Right hindlimb (tissue), 1 donor: ENCODE measurements at regions not wholly inside any gene's neighbourhood (a gene's known extent, or its start where the extent isn't known, plus 50 kb on each side); places are given as distances from the start of the nearest gene placed in this dataset.
"Not testable (repeated sequence)": the region's sequence is repeated elsewhere in the genome, so short reads cannot be mapped to it uniquely, and the experiment has no call there.

Experiments used
- DNase-seq: peaks from one replicate; pipeline ENCODE4 v3.0.0-alpha.2; 2018

DNA sequence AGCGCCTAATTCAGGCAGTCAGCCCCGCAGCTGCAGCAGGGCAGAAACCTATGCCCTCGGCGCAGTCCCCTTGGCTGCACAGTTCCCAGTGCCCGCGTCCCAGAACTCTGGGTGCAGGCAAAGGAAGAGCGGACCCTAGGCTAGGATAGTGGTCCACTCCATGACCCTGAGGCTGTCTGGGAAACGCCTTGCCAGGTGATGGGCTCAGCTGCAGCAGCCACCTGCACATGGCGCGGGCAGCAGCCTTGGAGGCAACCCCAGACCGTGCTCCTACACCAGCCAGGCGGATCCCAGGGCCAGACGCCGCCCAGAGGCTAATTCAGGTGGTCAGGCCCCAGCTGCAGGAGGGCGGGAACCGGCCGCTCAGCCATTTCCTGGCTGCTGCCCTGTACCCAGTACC is 83.0 kb downstream of the POTEC start:
- not testable (repeated sequence) for DNase-seq

DNA sequence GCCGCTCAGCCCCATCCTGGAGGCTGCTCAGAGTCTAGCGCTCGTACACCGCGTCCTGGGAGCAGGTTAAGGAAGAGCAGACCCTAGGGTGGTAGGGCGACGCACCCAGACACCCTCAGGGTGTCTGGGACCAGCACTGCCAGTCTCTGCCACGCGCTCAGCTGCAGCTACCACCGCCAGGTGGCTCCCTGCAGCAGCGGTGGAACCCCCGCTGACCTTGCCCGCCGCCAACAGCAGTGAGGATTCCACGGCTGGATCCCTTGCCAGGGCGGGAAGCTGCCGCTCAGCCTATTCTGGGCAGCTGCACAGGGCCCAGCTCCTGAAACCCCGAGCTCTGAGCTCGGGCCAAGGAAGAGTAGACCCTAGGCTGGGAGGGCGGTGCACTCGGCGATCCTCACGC is 83.6 kb downstream of the POTEC start:
- DNase-seq, result not testable (repeated sequence)

GRCh38 chr18:14458009-14458945 is 85.1 kb downstream of the POTEC start:
- DNase-seq, result not testable (repeated sequence)

DNA sequence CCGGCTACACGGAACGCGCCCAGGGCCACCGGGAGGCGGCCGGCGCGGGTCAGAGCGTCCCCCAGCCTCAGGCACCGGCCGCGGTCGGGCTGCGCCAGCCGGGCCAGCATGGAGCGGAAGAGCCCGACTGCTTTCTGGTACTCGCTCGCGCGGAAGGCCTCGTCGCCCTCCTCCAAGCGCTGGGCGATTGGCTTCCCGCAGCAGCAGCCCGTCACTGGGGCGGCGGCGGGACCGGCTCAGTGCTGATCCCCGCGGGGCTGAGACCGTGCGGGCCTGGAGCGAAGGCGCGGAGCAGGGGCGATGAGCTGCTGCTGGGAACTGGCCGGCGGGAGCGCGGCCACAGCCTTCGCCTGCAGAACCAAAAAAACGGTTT is 92.8 kb downstream of the POTEC start:
- peak; percentile 20 for DNase-seq

- DNase-seq, result peak; percentile 25
Measured at GRCh38 chr18:14449995-14450636, 93.3 kb downstream of the POTEC start.

GRCh38 chr18:14449062-14449461 is 94.3 kb downstream of the POTEC start:
- DNase-seq, result not testable (repeated sequence)

DNA sequence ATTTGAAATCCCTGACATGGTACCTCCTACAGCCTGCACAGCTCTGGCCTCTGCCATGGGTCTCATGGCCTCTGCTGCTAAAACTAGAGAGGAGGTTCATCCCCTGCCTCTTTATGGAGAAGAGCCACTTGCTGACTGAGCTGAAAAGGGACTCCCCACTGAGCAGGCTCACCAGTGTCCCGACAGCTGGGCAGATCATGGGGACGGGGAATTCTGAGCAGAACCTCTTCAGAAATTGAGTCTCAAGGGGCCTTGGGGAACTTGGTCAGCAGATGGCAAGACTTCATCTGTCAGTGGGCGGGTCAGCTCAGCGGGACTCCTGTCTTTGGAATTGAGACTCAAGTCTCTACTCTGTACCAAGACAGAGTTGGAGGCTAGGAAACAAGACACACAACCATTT is 95.7 kb downstream of the POTEC start:
- not testable (repeated sequence) for DNase-seq

DNA sequence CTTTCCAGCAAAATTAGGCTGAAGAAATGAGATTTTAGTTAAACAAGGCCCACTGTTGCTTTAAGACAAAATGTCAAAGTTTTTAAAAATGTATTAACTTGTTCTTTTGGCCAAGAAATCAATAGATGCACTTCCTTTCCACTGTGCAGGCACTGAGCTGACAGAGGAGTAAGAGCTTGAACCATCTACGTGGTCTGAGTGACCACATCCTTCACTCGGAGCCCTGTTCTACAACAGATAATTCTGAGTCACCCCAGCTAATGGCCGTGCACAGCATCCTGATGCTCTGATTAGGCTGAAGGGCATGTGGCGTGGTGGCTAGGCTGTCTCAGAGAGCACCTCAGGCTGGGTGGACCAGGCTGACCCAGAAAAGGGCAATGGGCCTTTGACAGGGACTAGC is 107.9 kb downstream of the POTEC start:
- not testable (repeated sequence) for DNase-seq

DNA sequence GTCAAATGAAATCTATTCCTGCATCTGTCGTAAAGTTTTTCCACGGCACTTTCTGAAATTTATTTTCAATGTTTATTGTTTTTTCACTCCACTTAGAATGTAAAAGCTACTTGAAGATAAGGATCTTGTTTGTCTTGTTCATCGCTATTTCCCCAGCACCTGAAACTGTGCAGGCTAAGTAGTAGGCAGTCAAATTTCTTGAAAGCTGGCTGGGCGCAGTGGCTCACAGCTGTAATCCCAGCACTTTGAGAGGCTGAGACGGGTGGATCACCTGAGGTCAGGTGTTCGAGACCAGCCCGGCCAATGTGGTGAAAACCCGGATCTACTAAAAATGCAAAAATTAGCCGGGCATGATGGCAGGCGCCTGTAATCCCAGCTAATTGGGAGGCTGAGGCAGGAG is 111.0 kb downstream of the POTEC start:
- not testable (repeated sequence) for DNase-seq

- DNase-seq, result peak; percentile 51
Measured at GRCh38 chr18:14431031-14431521, 112.3 kb downstream of the POTEC start.

DNA sequence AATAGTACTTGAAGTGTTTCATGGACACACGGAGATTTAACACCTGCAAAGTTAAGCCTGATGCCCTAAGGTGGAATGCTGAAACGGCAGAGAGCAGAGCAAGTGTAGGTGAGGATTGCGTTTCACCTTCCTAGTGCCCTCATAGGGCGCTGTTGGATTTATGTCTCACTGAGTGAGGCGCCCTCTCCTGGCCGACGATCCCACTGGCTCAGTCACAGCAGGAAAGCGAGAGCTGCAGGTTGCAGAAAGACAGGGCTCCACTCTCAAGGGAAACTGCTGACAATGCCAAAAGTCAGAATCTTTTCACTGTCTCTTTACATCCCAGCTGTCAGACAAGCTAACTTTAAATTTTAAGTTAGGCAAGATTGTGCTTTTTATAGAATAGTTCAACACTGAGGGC is 127.6 kb downstream of the POTEC start:
- DNase-seq, result not testable (repeated sequence)

GRCh38 chr18:14415399-14415798 is 128.0 kb downstream of the POTEC start:
- not testable (repeated sequence) for DNase-seq

DNA sequence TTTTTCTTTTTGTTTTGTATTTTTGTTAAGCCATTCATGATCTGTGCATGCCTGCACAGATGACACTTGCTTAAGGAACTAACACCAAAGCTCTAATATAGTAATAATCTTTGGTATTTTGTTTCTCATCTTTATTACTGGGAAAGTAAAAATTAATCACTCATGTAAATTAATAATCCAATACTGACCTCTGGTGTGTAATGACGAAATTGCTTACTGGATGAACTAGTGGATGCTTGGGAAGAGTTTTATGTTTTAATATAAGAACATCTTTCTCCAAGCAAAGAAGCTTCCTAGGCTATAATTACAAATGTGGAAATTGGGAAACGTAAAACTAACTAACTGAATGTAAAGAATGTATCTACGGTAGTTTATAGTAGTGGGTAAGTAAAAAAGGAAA is 147.9 kb downstream of the POTEC start:
- not testable (repeated sequence) for DNase-seq

- not testable (repeated sequence) for DNase-seq
Measured at GRCh38 chr18:14393563-14394103, 149.8 kb downstream of the POTEC start.

DNA sequence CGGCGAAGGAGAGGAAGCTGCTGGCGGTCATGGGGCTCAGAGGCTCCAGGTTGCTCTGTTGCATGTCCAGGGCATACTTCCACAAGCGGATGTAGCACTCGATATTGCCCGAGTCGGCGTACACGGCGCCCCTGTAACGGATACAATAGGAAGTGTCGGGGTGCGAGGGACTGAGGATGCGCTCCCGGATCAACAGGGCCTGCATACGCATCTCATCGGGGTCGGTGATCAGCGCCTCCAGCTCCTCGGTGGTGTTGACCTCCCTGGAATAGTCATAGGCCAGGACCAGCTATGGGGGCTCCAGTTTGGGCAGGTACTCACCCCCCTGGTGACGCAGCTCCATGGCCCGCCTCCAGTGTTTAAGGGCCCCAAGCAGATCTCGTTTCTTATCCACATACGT is 150.8 kb downstream of the POTEC start:
- not testable (repeated sequence) for DNase-seq

- DNase-seq, result not testable (repeated sequence)
Measured at GRCh38 chr18:14384961-14385360, 158.4 kb downstream of the POTEC start.

GRCh38 chr18:14382666-14383065 is 160.7 kb downstream of the POTEC start:
- DNase-seq, result not testable (repeated sequence)

- DNase-seq, result not testable (repeated sequence)
Measured at GRCh38 chr18:14379489-14379888, 163.9 kb downstream of the POTEC start.

GRCh38 chr18:14378376-14378775 is 165.0 kb downstream of the POTEC start:
- not testable (repeated sequence) for DNase-seq

GRCh38 chr18:14361346-14361745 is 182.1 kb downstream of the POTEC start:
- not testable (repeated sequence) for DNase-seq

DNA sequence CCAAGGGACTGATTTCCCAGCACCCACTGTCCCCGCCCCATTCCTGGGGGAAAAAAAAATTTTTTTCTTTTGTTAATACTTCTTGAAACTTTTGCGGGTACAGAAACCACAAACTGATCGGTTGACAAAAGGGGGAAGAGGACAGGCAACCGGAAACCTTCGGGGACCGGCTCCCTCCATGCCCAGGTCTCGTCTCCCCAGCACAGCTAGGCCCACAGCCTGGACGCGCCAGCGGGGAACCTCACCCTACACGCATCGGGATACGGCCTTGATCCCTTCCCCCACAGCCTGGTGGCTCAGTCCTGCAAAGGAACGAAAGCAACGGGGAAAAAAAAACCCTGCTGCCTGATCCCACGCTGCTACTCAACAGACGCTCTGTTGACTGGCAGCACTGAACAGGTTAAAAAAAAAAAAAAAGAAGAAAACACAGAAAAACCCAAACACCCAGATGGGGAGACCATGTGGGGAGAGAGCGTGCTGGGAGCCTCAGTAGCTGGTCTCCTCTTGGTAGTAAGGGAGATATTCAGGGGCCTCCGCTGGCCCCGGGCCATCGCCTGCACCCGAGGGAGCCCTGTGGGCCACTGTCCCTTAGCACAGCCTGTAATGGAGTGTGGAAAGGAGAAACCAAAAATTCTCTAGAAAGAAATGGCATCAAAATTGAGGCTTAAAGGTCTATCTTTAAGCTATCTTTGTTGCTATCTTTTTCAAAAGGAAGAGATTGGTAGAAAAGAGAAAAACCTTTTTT is 185.7 kb downstream of the POTEC start:
- DNase-seq, result not testable (repeated sequence)

DNA sequence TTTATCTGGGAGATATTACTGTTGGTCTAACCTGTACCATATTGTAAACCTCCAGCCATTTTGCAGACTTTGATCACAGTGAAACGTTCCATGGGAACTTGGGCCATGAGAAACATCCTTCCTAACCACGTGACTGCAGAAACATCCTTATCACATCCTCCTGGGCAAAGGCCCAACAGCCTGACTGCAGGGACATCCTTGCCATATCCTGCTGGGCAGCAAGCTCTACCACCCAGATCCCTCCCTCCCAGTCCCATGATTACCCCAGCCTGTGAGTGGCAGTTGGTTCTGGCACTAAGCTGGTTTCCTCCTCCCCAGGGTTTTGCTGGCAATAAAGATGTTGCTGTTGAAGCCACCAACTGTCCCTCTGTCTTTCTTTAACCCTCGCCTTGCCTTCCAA is 201.2 kb downstream of the POTEC start:
- DNase-seq, result not testable (repeated sequence)

DNA sequence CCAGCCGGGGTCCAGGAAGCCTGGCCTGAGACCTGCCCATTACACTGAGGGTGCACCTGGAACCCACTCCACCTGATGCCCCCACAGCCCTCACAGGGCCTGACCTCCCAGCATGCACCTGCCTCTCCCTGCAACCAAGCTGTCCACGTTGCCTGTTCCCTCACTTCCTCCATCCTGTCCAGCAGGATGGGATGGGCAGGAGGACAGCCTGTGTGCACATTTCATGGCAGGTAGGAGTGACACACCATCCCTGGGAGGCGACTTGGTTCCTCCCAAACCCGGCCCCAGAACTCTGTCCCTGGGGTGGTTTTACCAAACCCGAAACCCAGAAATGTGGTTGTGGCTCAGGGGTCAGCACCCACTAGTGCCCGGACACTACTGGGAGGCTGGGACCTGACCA is 203.8 kb upstream of the ZNF519 start:
- DNase-seq, result not testable (repeated sequence)
